ENCODE measurements at regions not wholly inside any gene's neighbourhood (a gene's known extent, or its start where the extent isn't known, plus 50 kb on each side); places are given as distances from the start of the nearest gene placed in this dataset.
"Not testable (repeated sequence)": the region's sequence is repeated elsewhere in the genome, so short reads cannot be mapped to it uniquely, and the experiment has no call there.

DNA sequence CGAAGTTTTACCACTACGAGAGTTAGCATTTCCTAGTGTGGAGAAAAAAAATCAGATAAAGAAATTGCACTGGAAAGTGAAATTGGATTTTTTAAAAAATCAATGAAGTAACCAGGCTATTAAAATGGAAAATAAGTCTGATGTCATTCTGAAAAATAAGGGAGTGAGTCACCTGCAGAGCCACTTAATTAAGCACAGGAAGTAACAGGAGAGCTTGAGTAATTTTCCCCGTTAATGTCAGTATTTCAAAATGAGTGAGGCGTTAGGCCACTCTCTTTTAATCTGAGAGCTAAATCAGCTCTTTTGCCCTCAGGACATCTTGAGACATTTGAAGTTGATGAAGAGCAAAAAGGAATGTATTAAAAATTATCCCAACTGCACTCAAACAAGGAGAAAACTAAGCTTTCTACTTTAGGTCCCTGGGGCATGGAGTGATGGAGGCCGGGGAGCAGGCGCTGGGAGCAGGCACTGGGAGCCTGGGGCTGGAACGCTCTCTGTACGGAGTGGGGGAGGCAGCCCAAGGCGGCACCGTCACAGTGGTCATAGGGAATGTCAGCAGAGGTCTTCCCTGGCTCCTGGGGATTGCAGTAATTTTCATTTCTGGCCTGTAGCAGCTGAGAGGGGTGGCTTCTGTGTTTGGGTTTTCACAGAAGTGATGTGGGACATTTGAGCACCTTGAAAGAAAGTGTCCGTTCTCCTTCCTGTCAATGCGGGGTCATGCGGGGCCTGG is 194.6 kb downstream of the BCL2L11 start:
- peak overlapping the region; percentile 95 for H3K27ac Mint-ChIP-seq
- H3K9me3 Mint-ChIP-seq, H3K27me3 Mint-ChIP-seq: not testable (repeated sequence)

GRCh38 chr2:111316221-111316741 is 195.6 kb downstream of the BCL2L11 start:
- not testable (repeated sequence) for H3K27me3 Mint-ChIP-seq; H3K36me3 Mint-ChIP-seq (ENCODE audit: low read depth); H3K9me3 Mint-ChIP-seq
- Mint-ChIP-seq H3K4me3 (peak overlapping the region; percentile 44), H3K4me1 (ENCODE audit: low read depth) (peaks cover 41% of the 10 kb centered on the region), H3K27ac (peak overlapping the region; percentile 95)

More for the DNA sequence above, 194.6 kb downstream of the BCL2L11 start:
- H3K4me3 Mint-ChIP-seq; H3K36me3 Mint-ChIP-seq (ENCODE audit: low read depth): not testable (repeated sequence)
- H3K4me1 Mint-ChIP-seq (ENCODE audit: low read depth) = peaks cover 35% of the 10 kb centered on the region

DNA sequence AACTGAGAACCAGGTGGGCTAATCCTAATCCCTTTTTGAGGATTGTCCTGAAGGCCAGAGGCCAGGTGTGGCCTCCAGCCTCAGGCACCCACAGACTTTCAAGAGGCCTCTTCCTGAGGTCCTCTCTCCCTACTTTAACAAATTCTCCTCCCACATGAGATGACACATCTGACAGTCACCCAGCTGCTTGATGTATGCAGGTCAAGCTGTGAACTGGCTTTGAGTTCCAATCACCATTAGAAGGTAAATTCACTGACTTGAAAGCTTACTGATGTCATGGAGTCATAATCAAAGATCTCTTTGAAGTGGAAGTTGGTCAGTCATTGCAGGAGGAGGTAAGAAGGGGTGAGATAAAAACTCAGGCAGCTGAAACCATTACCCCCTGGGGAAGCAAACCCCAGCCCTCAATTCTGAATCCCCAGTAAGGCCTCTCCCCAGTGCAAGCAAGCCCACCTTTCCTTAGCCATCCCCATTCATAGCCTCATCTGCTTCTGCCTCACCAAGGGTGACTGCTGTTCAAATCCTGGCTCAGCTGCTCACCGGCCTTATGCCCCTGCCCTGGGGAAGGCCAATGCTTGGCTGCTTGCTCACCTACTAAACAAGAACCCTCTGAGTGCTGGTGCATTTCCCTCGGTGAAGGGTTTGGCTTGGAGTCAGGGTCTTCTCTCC is 196.3 kb downstream of the BCL2L11 start:
- not testable (repeated sequence) for H3K36me3 Mint-ChIP-seq (ENCODE audit: low read depth)

GRCh38 chr2:111319552-111319951 is 198.8 kb downstream of the BCL2L11 start:
- peak overlapping the region; percentile 20 for H3K4me3 Mint-ChIP-seq

More for the DNA sequence above, 196.3 kb downstream of the BCL2L11 start:
- not testable (repeated sequence) for H3K27me3 Mint-ChIP-seq, H3K4me3 Mint-ChIP-seq, H3K9me3 Mint-ChIP-seq
- Mint-ChIP-seq H3K27ac (peak overlapping the region; percentile 76), H3K4me1 (ENCODE audit: low read depth) (peaks cover 41% of the 10 kb centered on the region)

DNA sequence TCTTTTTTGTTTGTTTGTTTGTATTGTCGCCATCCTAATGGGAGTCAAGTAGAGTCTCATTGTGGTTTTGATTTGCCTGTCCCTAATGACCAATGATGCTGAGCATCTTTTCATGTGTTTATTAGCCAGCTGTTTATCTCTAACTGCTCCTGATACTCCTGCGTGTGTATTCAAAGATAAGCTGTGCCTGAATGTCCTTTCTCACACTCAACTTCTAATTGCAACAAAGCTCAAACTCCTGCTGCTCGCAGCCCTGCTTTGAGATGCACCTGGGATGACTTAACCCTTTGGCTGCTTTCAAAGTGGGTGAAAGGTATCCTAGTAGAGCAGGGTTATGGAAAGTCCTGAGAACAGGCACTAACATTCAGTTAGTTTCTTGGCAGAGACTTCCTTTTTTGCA is 199.6 kb downstream of the BCL2L11 start:
- not testable (repeated sequence) for H3K9me3 Mint-ChIP-seq

More at GRCh38 chr2:111319552-111319951, 198.8 kb downstream of the BCL2L11 start:
- Mint-ChIP-seq H3K4me1 (ENCODE audit: low read depth) (peaks cover 41% of the 10 kb centered on the region), H3K27ac (peak overlapping the region; percentile 76)
- H3K36me3 Mint-ChIP-seq (ENCODE audit: low read depth); H3K9me3 Mint-ChIP-seq; H3K27me3 Mint-ChIP-seq: not testable (repeated sequence)

GRCh38 chr2:111320965-111321364 is 200.3 kb downstream of the BCL2L11 start:
- not testable (repeated sequence) for H3K27ac Mint-ChIP-seq; H3K9me3 Mint-ChIP-seq; H3K4me3 Mint-ChIP-seq; H3K36me3 Mint-ChIP-seq (ENCODE audit: low read depth); H3K27me3 Mint-ChIP-seq
- peaks cover 35% of the 10 kb centered on the region for H3K4me1 Mint-ChIP-seq (ENCODE audit: low read depth)

More for the DNA sequence above, 199.6 kb downstream of the BCL2L11 start:
- not testable (repeated sequence) for H3K27me3 Mint-ChIP-seq; H3K36me3 Mint-ChIP-seq (ENCODE audit: low read depth)
- Mint-ChIP-seq H3K27ac (peak overlapping the region; percentile 72), H3K4me1 (ENCODE audit: low read depth) (peaks cover 41% of the 10 kb centered on the region), H3K4me3 (peak overlapping the region; percentile 21)

GRCh38 chr2:111323384-111323783 is 202.7 kb downstream of the BCL2L11 start:
- not testable (repeated sequence) for H3K9me3 Mint-ChIP-seq; H3K36me3 Mint-ChIP-seq (ENCODE audit: low read depth); H3K27me3 Mint-ChIP-seq; H3K4me3 Mint-ChIP-seq; H3K27ac Mint-ChIP-seq
- H3K4me1 Mint-ChIP-seq (ENCODE audit: low read depth) = peaks cover 22% of the 10 kb centered on the region

DNA sequence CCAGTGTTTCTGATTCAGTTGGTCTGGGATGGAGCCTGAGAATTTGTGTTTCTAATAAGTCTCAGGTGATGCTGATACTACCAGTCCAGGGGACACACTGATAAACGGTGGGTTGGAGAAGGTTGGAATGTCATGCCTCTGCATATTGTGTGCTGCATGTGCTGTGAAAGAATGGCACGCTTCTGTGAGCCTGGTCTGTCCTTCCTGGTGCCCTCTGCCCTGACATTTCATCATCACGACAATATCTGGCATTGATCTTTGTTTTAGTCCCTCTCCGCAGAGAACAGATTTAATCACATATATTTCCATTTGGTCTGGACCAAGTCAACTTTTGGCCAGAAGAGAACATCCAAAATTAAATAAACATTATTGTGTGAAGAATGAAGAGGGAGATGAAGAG is 207.0 kb downstream of the BCL2L11 start:
- H3K27me3 Mint-ChIP-seq; H3K36me3 Mint-ChIP-seq (ENCODE audit: low read depth); H3K9me3 Mint-ChIP-seq; H3K4me3 Mint-ChIP-seq; H3K4me1 Mint-ChIP-seq (ENCODE audit: low read depth); H3K27ac Mint-ChIP-seq: not testable (repeated sequence)

- H3K4me3 Mint-ChIP-seq; H3K36me3 Mint-ChIP-seq (ENCODE audit: low read depth); H3K27ac Mint-ChIP-seq; H3K9me3 Mint-ChIP-seq; H3K4me1 Mint-ChIP-seq (ENCODE audit: low read depth); H3K27me3 Mint-ChIP-seq: not testable (repeated sequence)
These were observed 208.6 kb downstream of the BCL2L11 start for GRCh38 chr2:111329309-111329708.

- not testable (repeated sequence) for H3K4me3 Mint-ChIP-seq; H3K27me3 Mint-ChIP-seq; H3K4me1 Mint-ChIP-seq (ENCODE audit: low read depth)
These were observed 210.5 kb downstream of the BCL2L11 start for GRCh38 chr2:111331099-111331724.

GRCh38 chr2:111335220-111335907 is 214.7 kb downstream of the BCL2L11 start:
- H3K9me3 Mint-ChIP-seq; H3K36me3 Mint-ChIP-seq (ENCODE audit: low read depth); H3K4me1 Mint-ChIP-seq (ENCODE audit: low read depth); H3K27me3 Mint-ChIP-seq; H3K27ac Mint-ChIP-seq; H3K4me3 Mint-ChIP-seq: not testable (repeated sequence)

More at GRCh38 chr2:111331099-111331724, 210.5 kb downstream of the BCL2L11 start:
- H3K27ac Mint-ChIP-seq; H3K36me3 Mint-ChIP-seq (ENCODE audit: low read depth); H3K9me3 Mint-ChIP-seq: not testable (repeated sequence)

- H3K4me1 Mint-ChIP-seq (ENCODE audit: low read depth); H3K4me3 Mint-ChIP-seq; H3K9me3 Mint-ChIP-seq; H3K36me3 Mint-ChIP-seq (ENCODE audit: low read depth); H3K27me3 Mint-ChIP-seq; H3K27ac Mint-ChIP-seq: not testable (repeated sequence)
These were observed 217.8 kb downstream of the BCL2L11 start for GRCh38 chr2:111338474-111338873.

DNA sequence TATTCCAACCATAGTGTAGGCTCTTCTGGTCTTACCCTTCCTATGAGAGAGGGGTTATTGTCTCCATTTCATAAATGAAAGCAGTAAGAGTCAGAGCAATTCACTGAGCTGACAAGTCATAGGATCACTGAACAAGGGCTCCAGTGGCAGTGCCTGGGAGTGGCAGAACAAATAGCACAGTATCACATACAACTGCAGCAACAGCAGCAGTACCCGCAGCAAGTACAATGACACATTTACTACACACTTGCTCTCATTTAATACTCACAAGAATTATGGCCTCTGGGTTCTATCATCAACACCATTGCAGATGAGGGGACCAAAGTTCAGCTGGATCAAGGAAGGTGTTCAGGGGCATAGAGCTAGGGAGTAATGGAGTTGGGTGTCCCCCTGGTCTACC is 218.8 kb downstream of the BCL2L11 start:
- not testable (repeated sequence) for H3K36me3 Mint-ChIP-seq (ENCODE audit: low read depth); H3K4me3 Mint-ChIP-seq; H3K27ac Mint-ChIP-seq; H3K9me3 Mint-ChIP-seq; H3K27me3 Mint-ChIP-seq; H3K4me1 Mint-ChIP-seq (ENCODE audit: low read depth)

GRCh38 chr2:111344590-111344989 is 223.9 kb downstream of the BCL2L11 start:
- H3K27me3 Mint-ChIP-seq; H3K4me3 Mint-ChIP-seq; H3K27ac Mint-ChIP-seq; H3K36me3 Mint-ChIP-seq (ENCODE audit: low read depth); H3K4me1 Mint-ChIP-seq (ENCODE audit: low read depth); H3K9me3 Mint-ChIP-seq: not testable (repeated sequence)

DNA sequence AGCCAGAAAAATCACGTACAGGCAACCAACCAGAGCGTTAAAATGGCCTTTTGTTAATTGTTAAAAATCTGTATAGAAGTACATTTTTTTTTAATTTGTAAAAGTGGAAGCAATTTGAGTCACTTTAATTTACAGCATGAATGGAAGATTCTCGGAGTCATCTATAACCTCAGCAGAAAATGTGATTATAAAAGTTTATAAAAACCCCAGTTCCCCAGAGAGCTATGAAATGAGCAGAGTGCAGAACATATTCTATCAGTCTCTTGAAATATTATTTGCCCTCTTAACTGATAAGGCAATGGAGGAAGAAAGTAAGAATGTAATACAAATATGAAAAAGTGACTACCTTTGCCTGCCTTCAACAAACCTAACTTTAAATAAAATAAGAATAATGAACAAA is 224.7 kb downstream of the BCL2L11 start:
- not testable (repeated sequence) for H3K27me3 Mint-ChIP-seq; H3K4me3 Mint-ChIP-seq; H3K4me1 Mint-ChIP-seq (ENCODE audit: low read depth); H3K9me3 Mint-ChIP-seq; H3K27ac Mint-ChIP-seq; H3K36me3 Mint-ChIP-seq (ENCODE audit: low read depth)
